HG03457 (cell line): ENCODE measurements at regions not wholly inside any gene's neighbourhood (a gene's known extent, or its start where the extent isn't known, plus 50 kb on each side); places are given as distances from the start of the nearest gene placed in this dataset.

ENCODE experiments used
- ATAC-seq: cut with Tn5 transposase; IDR thresholded peaks from one replicate; pipeline ENCODE4 v1.9.1; 2021; ENCODE audit warnings: moderate number of reproducible peaks; ENCODE audit not compliant: unreplicated experiment

GRCh38 chrX:139126493-139126892 lies 404.0 kb upstream of the F9 start:
- ATAC-seq: no peak

- ATAC-seq: no peak
Measured at GRCh38 chrX:139125916-139126315, 404.6 kb upstream of the F9 start.

- no peak for ATAC-seq
Measured at GRCh38 chrX:139121616-139122286, 408.8 kb upstream of the F9 start.

- no peak for ATAC-seq
Measured at GRCh38 chrX:139120760-139121159, 409.2 kb upstream of the FGF13 start.

- no peak for ATAC-seq
Measured at GRCh38 chrX:139113708-139114107, 402.2 kb upstream of the FGF13 start.

GRCh38 chrX:139112432-139112831 lies 400.9 kb upstream of the FGF13 start:
- no peak for ATAC-seq

- ATAC-seq: no peak
Measured at GRCh38 chrX:139106069-139106468, 394.6 kb upstream of the FGF13 start.

- ATAC-seq: no peak
Measured at GRCh38 chrX:139094671-139095592, 383.4 kb upstream of the FGF13 start.

GRCh38 chrX:139093201-139093600 lies 381.7 kb upstream of the FGF13 start:
- no peak for ATAC-seq

- ATAC-seq: no peak
Measured at GRCh38 chrX:139091878-139092277, 380.4 kb upstream of the FGF13 start.

- no peak for ATAC-seq
Measured at GRCh38 chrX:139091066-139091465, 379.5 kb upstream of the FGF13 start.

- no peak for ATAC-seq
Measured at GRCh38 chrX:139086246-139086645, 374.7 kb upstream of the FGF13 start.

- ATAC-seq: no peak
Measured at GRCh38 chrX:139085404-139085803, 373.9 kb upstream of the FGF13 start.

- ATAC-seq: no peak
Measured at GRCh38 chrX:139083191-139083590, 371.7 kb upstream of the FGF13 start.

- no peak for ATAC-seq
Measured at GRCh38 chrX:139081965-139082364, 370.4 kb upstream of the FGF13 start.

GRCh38 chrX:139079789-139080188 lies 368.3 kb upstream of the FGF13 start:
- no peak for ATAC-seq

GRCh38 chrX:139078761-139079280 lies 367.3 kb upstream of the FGF13 start:
- ATAC-seq: no peak

- ATAC-seq: no peak
Measured at GRCh38 chrX:139078342-139078741, 366.8 kb upstream of the FGF13 start.

GRCh38 chrX:139077281-139078250 lies 366.0 kb upstream of the FGF13 start:
- ATAC-seq: no peak

- no peak for ATAC-seq
Measured at GRCh38 chrX:139063364-139063763, 351.8 kb upstream of the FGF13 start.
